H1 (cell line): ENCODE measurements at regions not wholly inside any gene's neighbourhood (a gene's known extent, or its start where the extent isn't known, plus 50 kb on each side); places are given as distances from the start of the nearest gene placed in this dataset.

Source experiments
- CBX5 ChIP-seq: fragments of 300-800, 300-1000 bp; sonication (generic); IDR thresholded peaks from 2 replicates; pipeline ENCODE4 v1.7.1; 2016; ENCODE audit warnings: antibody characterized with exemption, low read length, low read depth
- CEBPB ChIP-seq: IDR thresholded peaks from 2 replicates; pipeline ENCODE4 v1.6.1; 2012; ENCODE audit warnings: low read depth, low read length
- CHD1 ChIP-seq: IDR thresholded peaks from 2 replicates; pipeline ENCODE4 v1.6.1; 2012; ENCODE audit warnings: low read depth, low read length, improper control_type of control experiment
- CHD2 ChIP-seq: IDR thresholded peaks from 2 replicates; pipeline ENCODE4 v1.6.1; 2012; ENCODE audit warnings: low read length, improper control_type of control experiment
- CTBP2 ChIP-seq: IDR thresholded peaks from 2 replicates; pipeline ENCODE4 v1.7.0; 2011; ENCODE audit warnings: borderline replicate concordance, mild to moderate bottlenecking, moderate library complexity, mixed read lengths, low read length; ENCODE audit not compliant: insufficient read depth, insufficient read length
- GABPA ChIP-seq: IDR thresholded peaks from 2 replicates; pipeline ENCODE4 v1.6.1; 2011; ENCODE audit warnings: mild to moderate bottlenecking, low read length, moderate library complexity, borderline replicate concordance; ENCODE audit not compliant: insufficient read depth
- ZNF274 ChIP-seq: IDR thresholded peaks from 2 replicates; pipeline ENCODE4 v1.7.0; 2012; ENCODE audit warnings: low read length, borderline replicate concordance; ENCODE audit errors: extremely low read depth
- TF ChIP-seq, protein P1 (sequence below): fragments of 300-600 bp; sonication (generic); IDR thresholded peaks from 2 replicates; pipeline ENCODE4 v1.7.1; 2012; ENCODE audit warnings: low read length, moderate library complexity, mild to moderate bottlenecking, inconsistent platforms; ENCODE audit not compliant: insufficient replicate concordance

- TF ChIP-seq, protein P1, sequence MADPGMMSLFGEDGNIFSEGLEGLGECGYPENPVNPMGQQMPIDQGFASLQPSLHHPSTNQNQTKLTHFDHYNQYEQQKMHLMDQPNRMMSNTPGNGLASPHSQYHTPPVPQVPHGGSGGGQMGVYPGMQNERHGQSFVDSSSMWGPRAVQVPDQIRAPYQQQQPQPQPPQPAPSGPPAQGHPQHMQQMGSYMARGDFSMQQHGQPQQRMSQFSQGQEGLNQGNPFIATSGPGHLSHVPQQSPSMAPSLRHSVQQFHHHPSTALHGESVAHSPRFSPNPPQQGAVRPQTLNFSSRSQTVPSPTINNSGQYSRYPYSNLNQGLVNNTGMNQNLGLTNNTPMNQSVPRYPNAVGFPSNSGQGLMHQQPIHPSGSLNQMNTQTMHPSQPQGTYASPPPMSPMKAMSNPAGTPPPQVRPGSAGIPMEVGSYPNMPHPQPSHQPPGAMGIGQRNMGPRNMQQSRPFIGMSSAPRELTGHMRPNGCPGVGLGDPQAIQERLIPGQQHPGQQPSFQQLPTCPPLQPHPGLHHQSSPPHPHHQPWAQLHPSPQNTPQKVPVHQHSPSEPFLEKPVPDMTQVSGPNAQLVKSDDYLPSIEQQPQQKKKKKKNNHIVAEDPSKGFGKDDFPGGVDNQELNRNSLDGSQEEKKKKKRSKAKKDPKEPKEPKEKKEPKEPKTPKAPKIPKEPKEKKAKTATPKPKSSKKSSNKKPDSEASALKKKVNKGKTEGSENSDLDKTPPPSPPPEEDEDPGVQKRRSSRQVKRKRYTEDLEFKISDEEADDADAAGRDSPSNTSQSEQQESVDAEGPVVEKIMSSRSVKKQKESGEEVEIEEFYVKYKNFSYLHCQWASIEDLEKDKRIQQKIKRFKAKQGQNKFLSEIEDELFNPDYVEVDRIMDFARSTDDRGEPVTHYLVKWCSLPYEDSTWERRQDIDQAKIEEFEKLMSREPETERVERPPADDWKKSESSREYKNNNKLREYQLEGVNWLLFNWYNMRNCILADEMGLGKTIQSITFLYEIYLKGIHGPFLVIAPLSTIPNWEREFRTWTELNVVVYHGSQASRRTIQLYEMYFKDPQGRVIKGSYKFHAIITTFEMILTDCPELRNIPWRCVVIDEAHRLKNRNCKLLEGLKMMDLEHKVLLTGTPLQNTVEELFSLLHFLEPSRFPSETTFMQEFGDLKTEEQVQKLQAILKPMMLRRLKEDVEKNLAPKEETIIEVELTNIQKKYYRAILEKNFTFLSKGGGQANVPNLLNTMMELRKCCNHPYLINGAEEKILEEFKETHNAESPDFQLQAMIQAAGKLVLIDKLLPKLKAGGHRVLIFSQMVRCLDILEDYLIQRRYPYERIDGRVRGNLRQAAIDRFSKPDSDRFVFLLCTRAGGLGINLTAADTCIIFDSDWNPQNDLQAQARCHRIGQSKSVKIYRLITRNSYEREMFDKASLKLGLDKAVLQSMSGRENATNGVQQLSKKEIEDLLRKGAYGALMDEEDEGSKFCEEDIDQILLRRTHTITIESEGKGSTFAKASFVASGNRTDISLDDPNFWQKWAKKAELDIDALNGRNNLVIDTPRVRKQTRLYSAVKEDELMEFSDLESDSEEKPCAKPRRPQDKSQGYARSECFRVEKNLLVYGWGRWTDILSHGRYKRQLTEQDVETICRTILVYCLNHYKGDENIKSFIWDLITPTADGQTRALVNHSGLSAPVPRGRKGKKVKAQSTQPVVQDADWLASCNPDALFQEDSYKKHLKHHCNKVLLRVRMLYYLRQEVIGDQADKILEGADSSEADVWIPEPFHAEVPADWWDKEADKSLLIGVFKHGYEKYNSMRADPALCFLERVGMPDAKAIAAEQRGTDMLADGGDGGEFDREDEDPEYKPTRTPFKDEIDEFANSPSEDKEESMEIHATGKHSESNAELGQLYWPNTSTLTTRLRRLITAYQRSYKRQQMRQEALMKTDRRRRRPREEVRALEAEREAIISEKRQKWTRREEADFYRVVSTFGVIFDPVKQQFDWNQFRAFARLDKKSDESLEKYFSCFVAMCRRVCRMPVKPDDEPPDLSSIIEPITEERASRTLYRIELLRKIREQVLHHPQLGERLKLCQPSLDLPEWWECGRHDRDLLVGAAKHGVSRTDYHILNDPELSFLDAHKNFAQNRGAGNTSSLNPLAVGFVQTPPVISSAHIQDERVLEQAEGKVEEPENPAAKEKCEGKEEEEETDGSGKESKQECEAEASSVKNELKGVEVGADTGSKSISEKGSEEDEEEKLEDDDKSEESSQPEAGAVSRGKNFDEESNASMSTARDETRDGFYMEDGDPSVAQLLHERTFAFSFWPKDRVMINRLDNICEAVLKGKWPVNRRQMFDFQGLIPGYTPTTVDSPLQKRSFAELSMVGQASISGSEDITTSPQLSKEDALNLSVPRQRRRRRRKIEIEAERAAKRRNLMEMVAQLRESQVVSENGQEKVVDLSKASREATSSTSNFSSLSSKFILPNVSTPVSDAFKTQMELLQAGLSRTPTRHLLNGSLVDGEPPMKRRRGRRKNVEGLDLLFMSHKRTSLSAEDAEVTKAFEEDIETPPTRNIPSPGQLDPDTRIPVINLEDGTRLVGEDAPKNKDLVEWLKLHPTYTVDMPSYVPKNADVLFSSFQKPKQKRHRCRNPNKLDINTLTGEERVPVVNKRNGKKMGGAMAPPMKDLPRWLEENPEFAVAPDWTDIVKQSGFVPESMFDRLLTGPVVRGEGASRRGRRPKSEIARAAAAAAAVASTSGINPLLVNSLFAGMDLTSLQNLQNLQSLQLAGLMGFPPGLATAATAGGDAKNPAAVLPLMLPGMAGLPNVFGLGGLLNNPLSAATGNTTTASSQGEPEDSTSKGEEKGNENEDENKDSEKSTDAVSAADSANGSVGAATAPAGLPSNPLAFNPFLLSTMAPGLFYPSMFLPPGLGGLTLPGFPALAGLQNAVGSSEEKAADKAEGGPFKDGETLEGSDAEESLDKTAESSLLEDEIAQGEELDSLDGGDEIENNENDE: no peak
- TF ChIP-seq ZNF274 (no peak), CHD1 (no peak), GABPA (no peak), CBX5 (no peak), CEBPB (no peak), CHD2 (no peak), CTBP2 (no peak)
These were observed 593.0 kb downstream of the SOX5 start (continued) for GRCh38 chr12:23356440-23356839.
